Transverse colon (tissue), 4 donors: ENCODE measurements at regions not wholly inside any gene's neighbourhood (a gene's known extent, or its start where the extent isn't known, plus 50 kb on each side); places are given as distances from the start of the nearest gene placed in this dataset.

ENCODE experiments used
- DNase-seq: peaks from one replicate; pipeline ENCODE4 v3.0.0-alpha.2; 2019
- H3K27ac ChIP-seq, 4 donors: fragments of 200-600 bp; sonication (generic); 2 replicates each; pipeline ENCODE4 v1.5.1; 2016 to 2018; ENCODE audit warnings: inconsistent platforms in 4 of 4
- H3K27me3 ChIP-seq: fragments of 200-600 bp; sonication (generic); 2 replicates; pipeline ENCODE4 v1.5.1; 2017; ENCODE audit warnings: inconsistent platforms
- H3K36me3 ChIP-seq, 4 donors: fragments of 200-600 bp; sonication (generic); 2 replicates each; pipeline ENCODE4 v1.5.1; 2017 to 2019; ENCODE audit warnings: inconsistent platforms in 4 of 4
- H3K4me1 ChIP-seq, 4 donors: fragments of 200-600 bp; sonication (generic); 2 replicates each; pipeline ENCODE4 v1.5.1; 2017 to 2020; ENCODE audit warnings: inconsistent platforms in 4 of 4
- H3K4me3 ChIP-seq, 4 donors: fragments of 200-600 bp; sonication (generic); 1 replicate in 1 of 4; 2 replicates in 3 of 4; pipeline versions ENCODE4 v1.5.1 to v1.6.1; 2017 to 2019; ENCODE audit warnings: inconsistent platforms in 4 of 4
- H3K9me3 ChIP-seq, 2 donors: fragments of 200-600 bp; sonication (generic); 2 replicates each; pipeline ENCODE4 v1.5.1; 2017 to 2019; ENCODE audit warnings: inconsistent platforms in 2 of 2
- CTCF ChIP-seq, 5 experiments: fragments of 200-600 bp in 3 of 5; fragments of 450-650 bp in 2 of 5; sonication (generic) in 3 of 5; IDR thresholded peaks; 1 replicate in 2 of 5; 2 replicates in 3 of 5; pipeline ENCODE4 v1.5.1; 2016 to 2017; ENCODE audit warnings: antibody characterized with exemption in 5 of 5, inconsistent platforms in 3 of 5, mild to moderate bottlenecking in 2 of 5, moderate library complexity in 1 of 5
- EP300 ChIP-seq: sonication (generic); formaldehyde crosslinking; IDR thresholded peaks from one replicate; pipeline ENCODE4 v1.6.1; 2017; ENCODE audit warnings: antibody characterized with exemption, low read depth
- POLR2A ChIP-seq: fragments of 450-650 bp; IDR thresholded peaks from one replicate; pipeline ENCODE4 v1.6.1; 2016; ENCODE audit warnings: antibody characterized with exemption, mild to moderate bottlenecking, moderate library complexity
- POLR2AphosphoS5 ChIP-seq, 3 donors: sonication (generic); formaldehyde crosslinking; IDR thresholded peaks; one replicate each; pipeline ENCODE4 v1.6.1; 2016; ENCODE audit warnings: antibody characterized with exemption in 3 of 3
- WGBS, 2 donors: methylation state at CpG; one replicate each; pipeline ENCODE4 v1.1.5; 2018; ENCODE audit warnings: low coverage in 1 of 2; 5-methylcytosine and 5-hydroxymethylcytosine counted together
- in situ Hi-C, 4 donors: fragments of 200-750 bp; cut with MboI; loops; one replicate each; pipeline versions ENCODE4 v1.15.0 to v1.15.1; 2017; ENCODE audit warnings: low sequenced_read_pairs in 3 of 4, low pct_ligation_motif_present in 1 of 4, low pct_unique_long_range_greater_than_20kb in 1 of 4
- intact Hi-C: fragments of 100-400 bp; cut with DNase I; formaldehyde crosslinking; loops from one replicate; pipeline ENCODE4 v1.15.1; 2023; ENCODE audit warnings: low total_unique reads

GRCh38 chr3:181317508-181317907, 328.0 kb upstream of the DNAJC19 start:
- TF ChIP-seq POLR2AphosphoS5 (IDR thresholded peaks at IDR 0.05) (no peak), CTCF (IDR thresholded peaks at IDR 0.05) (no peak), EP300 (no peak), POLR2A (no peak)

GRCh38 chr3:181316482-181316881, 326.9 kb upstream of the DNAJC19 start:
- H3K27me3 ChIP-seq, result no peaks in the 10 kb centered on the region
- H3K27ac ChIP-seq, result no peak overlapping the region
- intact Hi-C loops, result no loop called here
- WGBS, 2 donors, result 0 to 9% methylated on average over 1 of the region's 1 CpG
- no peaks in the 10 kb centered on the region for H3K9me3 ChIP-seq
- H3K4me1 ChIP-seq, result no peaks in the 10 kb centered on the region
- H3K4me3 ChIP-seq, result no peak overlapping the region
- in situ Hi-C loops, result no loop called here
- DNase-seq, result no peak
- H3K36me3 ChIP-seq, result no peaks in the 10 kb centered on the region
- TF ChIP-seq EP300, result no peak
- no peak for TF ChIP-seq POLR2A
- TF ChIP-seq CTCF (IDR thresholded peaks at IDR 0.05), result no peak

More at GRCh38 chr3:181317508-181317907, 328.0 kb upstream of the DNAJC19 start:
- Histone ChIP-seq H3K9me3 (no peaks in the 10 kb centered on the region), H3K36me3 (no peaks in the 10 kb centered on the region), H3K4me1 (no peaks in the 10 kb centered on the region), H3K4me3 (no peak overlapping the region), H3K27ac (no peak overlapping the region), H3K27me3 (no peaks in the 10 kb centered on the region)
- WGBS, 2 donors, result 25 to 39% methylated on average over 2 to 3 of the region's 3 CpGs
- no peak for DNase-seq
- intact Hi-C loops, result no loop called here
- in situ Hi-C loops, result no loop called here

- no peak overlapping the region for H3K4me3 ChIP-seq
- no peaks in the 10 kb centered on the region for H3K9me3 ChIP-seq
- H3K27ac ChIP-seq, result no peak overlapping the region
- no peaks in the 10 kb centered on the region for H3K4me1 ChIP-seq
- no peaks in the 10 kb centered on the region for H3K27me3 ChIP-seq
- no peaks in the 10 kb centered on the region for H3K36me3 ChIP-seq
- in situ Hi-C loops (no loop called here), intact Hi-C loops (no loop called here)
- WGBS, 2 donors, result 13 to 100% methylated on average over 1 to 5 of the region's 5 CpGs
- no peak for DNase-seq
- TF ChIP-seq EP300 (no peak), CTCF (IDR thresholded peaks at IDR 0.05) (no peak), POLR2AphosphoS5 (IDR thresholded peaks at IDR 0.05) (no peak), POLR2A (no peak)
These were observed 323.8 kb upstream of the DNAJC19 start for GRCh38 chr3:181313335-181313734.

GRCh38 chr3:181311186-181311585, 321.6 kb upstream of the DNAJC19 start:
- Histone ChIP-seq H3K27ac (no peak overlapping the region), H3K27me3 (no peaks in the 10 kb centered on the region), H3K4me3 (no peak overlapping the region), H3K9me3 (no peaks in the 10 kb centered on the region), H3K36me3 (no peaks in the 10 kb centered on the region), H3K4me1 (no peaks in the 10 kb centered on the region)
- in situ Hi-C loops (no loop called here), intact Hi-C loops (no loop called here)
- TF ChIP-seq POLR2A (no peak), EP300 (no peak), POLR2AphosphoS5 (IDR thresholded peaks at IDR 0.05) (no peak), CTCF (IDR thresholded peaks at IDR 0.05) (no peak)
- no peak for DNase-seq
- 40 to 56% methylated on average over 2 to 6 of the region's 6 CpGs for WGBS, 2 donors
